ENCODE measurements at regions not wholly inside any gene's neighbourhood (a gene's known extent, or its start where the extent isn't known, plus 50 kb on each side); places are given as distances from the start of the nearest gene placed in this dataset.

GRCh38 chr20:22513574-22513973 is 70.8 kb downstream of the FOXA2 start:
- 64% methylated on average over 4 of the region's 4 CpGs for WGBS (ENCODE audit: low lambda C conversion rate)
- Histone ChIP-seq H3K27me3 (ENCODE audit: control insufficient read depth in 1 of 2, insufficient read depth in 2 of 2, low read length in 2 of 2) (no peaks in the 10 kb centered on the region), H2AFZ (ENCODE audit: low read length) (no peak overlapping the region), H3K36me3 (replicated peaks in 1 of 2; ENCODE audit: control insufficient read depth in 1 of 2, insufficient read depth in 2 of 2, low read length in 2 of 2) (no peaks in the 10 kb centered on the region), H3K4me3 (replicated peaks in 1 of 3; ENCODE audit: insufficient read depth in 1 of 3, low read depth in 2 of 3, low read length in 3 of 3) (no peak overlapping the region; a peak in 1 of 6 replicates), H3K4me2 (ENCODE audit: low read depth, low read length) (peak overlapping the region; percentile 82), H3K27ac (ENCODE audit: extremely low read length, insufficient read depth, low read length) (peak overlapping the region; percentile 92), H4K20me1 (ENCODE audit: insufficient read depth, low read length) (no peaks in the 10 kb centered on the region), H3K4me1 (ENCODE audit: insufficient read depth, low read length) (peaks cover 82% of the 10 kb centered on the region), H3K9me3 (ENCODE audit: low read length) (no peaks in the 10 kb centered on the region), H3K79me2 (ENCODE audit: insufficient read depth, low read length) (no peaks in the 10 kb centered on the region), H3K9ac (ENCODE audit: insufficient read depth, low read depth, low read length) (peak overlapping the region; percentile 63; the same call in 1 of the 2 replicates)
- ChIA-PET POLR2A (interaction anchor here (0.6 to 10.7 kb wide), 11 partner anchors 12 to 102 kb away, joined by 3 to 501 read pairs (median 55); partner anchors contain the start of gene FOXA2), CTCF (ENCODE audit: low intra/inter-chr PET ratio, low total read pairs) (no interaction called here)
- ATAC-seq, result no peak
- peak; percentile 47 for DNase-seq (ENCODE audit: low spot score)
- intact Hi-C loops (cut with micrococcal nuclease; ENCODE audit: unreplicated experiment), result loop anchor here (2.0 to 5.0 kb wide), 3 partner anchors 43 to 844 kb away; no protein-coding TSS in a partner anchor
- in situ Hi-C loops (cut with HindIII; ENCODE audit: extremely low pct_ligation_motif_present, low pct_unique_long_range_greater_than_20kb), result loop anchor here (5.0 kb wide), 1 partner anchor 64 kb away; no protein-coding TSS in a partner anchor
- no peak for FAIRE-seq
- no TSS peak for BruUV-seq (replicated peaks)
- TF ChIP-seq ZNF451 (CRISPR knock-in tag; IDR thresholded peaks at IDR 0.05), result no peak
- TF ChIP-seq CCAR2 (optimal IDR thresholded peaks at IDR 0.05; ENCODE audit: low read depth, low read length), result no peak
- TF ChIP-seq ZSCAN31 (CRISPR knock-in tag; IDR thresholded peaks at IDR 0.05; ENCODE audit: low read depth), result no peak
- 0 out of 2 replicates have a peak, but pooled peaks have one; percentile 31 for TF ChIP-seq ZNF792 (CRISPR knock-in tag; IDR thresholded peaks at IDR 0.05)
- TF ChIP-seq KDM3A (CRISPR knock-in tag; IDR thresholded peaks at IDR 0.05; ENCODE audit: low read depth), result peak; percentile 27; the same call in 1 of the 2 replicates
- TF ChIP-seq SRY (CRISPR knock-in tag; IDR thresholded peaks at IDR 0.05), result no peak
- TF ChIP-seq ZFX (CRISPR knock-in tag; IDR thresholded peaks at IDR 0.05; ENCODE audit: low read depth), result no peak
- no peak for TF ChIP-seq XRCC5 (optimal IDR thresholded peaks at IDR 0.05; ENCODE audit: low read length)
- no peak for TF ChIP-seq TEF (CRISPR knock-in tag; IDR thresholded peaks at IDR 0.05)
- TF ChIP-seq SPEN (CRISPR knock-in tag; IDR thresholded peaks at IDR 0.05; ENCODE audit: low read depth), result no peak
- no peak for TF ChIP-seq ZBTB3 (CRISPR knock-in tag; IDR thresholded peaks at IDR 0.05; ENCODE audit: borderline replicate concordance, low read depth)
- no peak for TF ChIP-seq HNRNPLL (IDR thresholded peaks at IDR 0.05; ENCODE audit: low read depth, low read length, poor library complexity, severe bottlenecking)
- TF ChIP-seq NR3C1 (CRISPR knock-in tag; IDR thresholded peaks at IDR 0.05), result no peak
- no peak for TF ChIP-seq CSRNP2 (CRISPR knock-in tag; conservative IDR thresholded peaks at IDR 0.05; ENCODE audit: low read depth)
- TF ChIP-seq ZNF335 (CRISPR knock-in tag; IDR thresholded peaks at IDR 0.05), result no peak; the same call in 1 of the 2 replicates
- 0 out of 2 replicates have a peak, but pooled peaks have one; percentile 27 for TF ChIP-seq HDAC1 (CRISPR knock-in tag; IDR thresholded peaks at IDR 0.05)
- TF ChIP-seq NCOA2 (CRISPR knock-in tag; IDR thresholded peaks at IDR 0.05), result peak; percentile 14; the same call in 1 of the 2 replicates
- no peak for TF ChIP-seq KLF15 (CRISPR knock-in tag; IDR thresholded peaks at IDR 0.05; ENCODE audit: borderline replicate concordance)
- TF ChIP-seq SAP130 (CRISPR knock-in tag; IDR thresholded peaks at IDR 0.05; ENCODE audit: low read depth), result 0 out of 2 replicates have a peak, but pooled peaks have one; percentile 8
- no peak for TF ChIP-seq MED8 (CRISPR knock-in tag; IDR thresholded peaks at IDR 0.05; ENCODE audit: insufficient replicate concordance)
- 0 out of 2 replicates have a peak, but pooled peaks have one; percentile 26 for TF ChIP-seq MLX (CRISPR knock-in tag; IDR thresholded peaks at IDR 0.05)
- no peak for TF ChIP-seq ZNF326 (CRISPR knock-in tag; IDR thresholded peaks at IDR 0.05; ENCODE audit: borderline replicate concordance)
- no peak for TF ChIP-seq NR2F6 (IDR thresholded peaks at IDR 0.05)
- no peak for TF ChIP-seq NR2F6 (CRISPR knock-in tag; IDR thresholded peaks at IDR 0.05)
- peak; percentile 30; the same call in 1 of the 2 replicates for TF ChIP-seq KLF6 (CRISPR knock-in tag; IDR thresholded peaks at IDR 0.05)
- no peak for TF ChIP-seq DMAP1 (CRISPR knock-in tag; IDR thresholded peaks at IDR 0.05)
- TF ChIP-seq ZNF331 (CRISPR knock-in tag; IDR thresholded peaks at IDR 0.05), result 0 out of 2 replicates have a peak, but pooled peaks have one; percentile 51

Data from HepG2 (cell line).